GM12878 (cell line): ENCODE measurements at regions not wholly inside any gene's neighbourhood (a gene's known extent, or its start where the extent isn't known, plus 50 kb on each side); places are given as distances from the start of the nearest gene placed in this dataset.

Experiments
- ATAC-seq: fragments of 200-7000 bp; cut with Tn5 transposase; 3 replicates; pipeline ENCODE4 v1.9.1; 2020; ENCODE audit warnings: mild to moderate bottlenecking, moderate library complexity
- BruUV-seq: library from RNA; stranded (reverse); fragments of 400-500 nt; replicated peaks from 2 replicates; lab custom pipeline; 2021; lab: Mats Ljungman, UMichigan
- CTCF ChIA-PET: fragments of 300-600 bp; sonication (Branson Sonifier 250); formaldehyde crosslinking; extraction: SDS; loops from one replicate; lab custom pipeline; 2021; ENCODE audit warnings: inconsistent platforms; lab: Yijun Ruan, JAX
- POLR2A ChIA-PET: fragments of 350-600 bp; formaldehyde crosslinking; extraction: SDS; loops from one replicate; lab custom pipeline; 2021; ENCODE audit warnings: inconsistent platforms; lab: Charles Lee
- RAD21 ChIA-PET: fragments of 300-600 bp; sonication (Branson Sonifier 250); formaldehyde crosslinking; loops from one replicate; lab custom pipeline; 2023; ENCODE audit warnings: antibody characterized with exemption; ENCODE audit not compliant: unreplicated experiment; lab: Charles Lee
- SMC1A ChIA-PET: fragments of 300-600 bp; sonication (Branson Sonifier 250); formaldehyde crosslinking; loops from one replicate; lab custom pipeline; 2023; ENCODE audit not compliant: unreplicated experiment, uncharacterized antibody; lab: Charles Lee
- DNase-seq: peaks from one replicate; pipeline ENCODE4 v3.0.0-alpha.2; 2011; ENCODE audit warnings: low read depth, low spot score
- FAIRE-seq: peaks from 3 replicates; lab custom pipeline; 2011; peaks lifted over from hg19 to GRCh38; lab: Jason Lieb, UNC
- H2AFZ ChIP-seq: 2 replicates; pipeline ENCODE4 v1.6.0; 2011; ENCODE audit warnings: low read depth, low read length, control low read depth; ENCODE audit not compliant: control insufficient read depth
- H3K27ac ChIP-seq: 2 replicates; pipeline ENCODE4 v1.5.1; 2011; ENCODE audit warnings: control low read depth; ENCODE audit not compliant: control insufficient read depth, insufficient read depth
- H3K27me3 ChIP-seq, 2 experiments: replicated peaks in 1 of 2; 2 replicates each; pipeline versions ENCODE4 v1.6.0 to v1.6.1; 2011; ENCODE audit warnings: low read length in 1 of 2; ENCODE audit not compliant: control insufficient read depth in 2 of 2, insufficient read depth in 2 of 2
- H3K36me3 ChIP-seq, 2 experiments: 2 replicates each; pipeline ENCODE4 v1.5.1; 2011; ENCODE audit warnings: low read length in 1 of 2; ENCODE audit not compliant: control insufficient read depth in 2 of 2, insufficient read depth in 2 of 2
- H3K4me1 ChIP-seq: 2 replicates; pipeline ENCODE4 v1.6.1; 2011; ENCODE audit warnings: mild to moderate bottlenecking, low read length, moderate library complexity, mixed read lengths; ENCODE audit not compliant: control insufficient read depth, insufficient read depth
- H3K4me2 ChIP-seq: 2 replicates; pipeline ENCODE4 v1.6.0; 2011; ENCODE audit warnings: control low read depth; ENCODE audit not compliant: control insufficient read depth, insufficient read depth
- H3K4me3 ChIP-seq: fragments of 200-600 bp; sonication (generic); 2 replicates; pipeline ENCODE4 v1.5.1; 2016
- H3K79me2 ChIP-seq: 2 replicates; pipeline ENCODE4 v1.6.0; 2011; ENCODE audit warnings: low read length; ENCODE audit not compliant: control insufficient read depth, insufficient read depth
- H3K9ac ChIP-seq: 2 replicates; pipeline ENCODE4 v1.8.0; 2011; ENCODE audit warnings: low read length, control low read depth, mixed read lengths; ENCODE audit not compliant: control insufficient read depth, insufficient read depth
- H3K9me3 ChIP-seq: replicated peaks from 3 replicates; pipeline ENCODE4 v1.5.1; 2011; ENCODE audit warnings: mild to moderate bottlenecking, low read length; ENCODE audit not compliant: control insufficient read depth, insufficient read depth
- H4K20me1 ChIP-seq: 2 replicates; pipeline ENCODE4 v1.6.0; 2011; ENCODE audit not compliant: control insufficient read depth, insufficient read depth
- ASH2L ChIP-seq: fragments of 300-600, 200-600 bp; sonication (generic); IDR thresholded peaks from 2 replicates; pipeline ENCODE4 v1.6.1; 2017; ENCODE audit warnings: low read depth, mild to moderate bottlenecking, borderline replicate concordance
- ATF7 ChIP-seq: fragments of 450-650 bp; IDR thresholded peaks from 2 replicates; pipeline ENCODE4 v1.6.1; 2016; ENCODE audit warnings: low read depth, mild to moderate bottlenecking
- JUND ChIP-seq: IDR thresholded peaks from 2 replicates; pipeline ENCODE4 v1.6.1; 2012; ENCODE audit warnings: low read depth, mild to moderate bottlenecking, low read length, improper control_type of control experiment, moderate library complexity
- MXI1 ChIP-seq: fragments of 150-350 bp; IDR thresholded peaks from 2 replicates; pipeline ENCODE4 v1.6.1; 2011; ENCODE audit warnings: low read depth, mild to moderate bottlenecking, inconsistent platforms, low read length, improper control_type of control experiment
- NFYA ChIP-seq: IDR thresholded peaks from 2 replicates; pipeline ENCODE4 v1.6.1; 2011; ENCODE audit warnings: low read depth, mild to moderate bottlenecking, low read length, improper control_type of control experiment, borderline replicate concordance
- STAT3 ChIP-seq: IDR thresholded peaks from 2 replicates; pipeline ENCODE4 v1.6.1; 2011; ENCODE audit warnings: low read depth, low read length, improper control_type of control experiment
- ZBED1 ChIP-seq: IDR thresholded peaks from 2 replicates; pipeline ENCODE4 v1.6.1; 2016; ENCODE audit warnings: borderline replicate concordance
- WGBS: methylation state at CpG from one replicate; pipeline ENCODE4 v1.1.6; 2016; ENCODE audit warnings: low lambda C conversion rate; ENCODE audit not compliant: insufficient replicate concordance, insufficient coverage; ENCODE audit errors: missing lambda C conversion rate; 5-methylcytosine and 5-hydroxymethylcytosine counted together
- in situ Hi-C: fragments of 300-500 bp; cut with MboI; formaldehyde crosslinking; loops from 9 replicates; pipeline ENCODE4 v1.14.3; 2018; ENCODE audit warnings: mixed read lengths
- intact Hi-C: fragments of 100-400 bp; cut with micrococcal nuclease; formaldehyde crosslinking; loops from one replicate; pipeline ENCODE4 v1.14.2; 2022; ENCODE audit not compliant: unreplicated experiment
- TF ChIP-seq, protein P1 (sequence below): fragments of 450-650 bp; IDR thresholded peaks from 2 replicates; pipeline ENCODE4 v1.6.1; 2017; ENCODE audit warnings: mild to moderate bottlenecking, moderate library complexity
- TF ChIP-seq, protein P2 (sequence below): IDR thresholded peaks from 2 replicates; pipeline ENCODE4 v1.6.1; 2012; ENCODE audit warnings: low read depth, low read length, improper control_type of control experiment
- TF ChIP-seq, protein P3 (sequence below): fragments of 450-650 bp; IDR thresholded peaks from 2 replicates; pipeline ENCODE4 v1.6.1; 2018; ENCODE audit warnings: mild to moderate bottlenecking, low read depth, moderate library complexity; ENCODE audit not compliant: partially characterized antibody

DNA sequence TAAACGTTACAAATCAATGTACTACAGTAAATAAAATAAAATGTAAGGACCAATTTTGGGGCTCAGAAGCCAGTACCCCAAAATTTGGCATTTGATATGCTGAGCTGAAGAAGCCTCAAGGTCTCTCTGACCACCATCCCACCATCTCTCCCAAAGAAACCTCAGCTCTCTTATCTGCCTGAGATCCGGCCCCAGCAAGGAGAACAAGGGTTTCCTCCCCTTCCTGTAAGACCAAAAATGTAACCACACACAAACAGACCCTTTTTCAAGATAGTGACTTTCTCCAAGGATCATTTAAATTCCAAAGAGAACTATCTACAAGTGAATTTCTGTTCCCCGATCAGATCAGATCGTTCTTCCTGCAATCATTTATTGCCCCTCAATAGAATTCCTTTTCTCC, 68.1 kb upstream of the SLC45A1 start:
- Histone ChIP-seq H4K20me1 (no peaks in the 10 kb centered on the region), H3K27me3 (no peaks in the 10 kb centered on the region), H3K27ac (no peak overlapping the region), H3K36me3 (no peaks in the 10 kb centered on the region), H3K9me3 (no peaks in the 10 kb centered on the region), H3K9ac (no peak overlapping the region), H2AFZ (no peak overlapping the region), H3K4me1 (no peaks in the 10 kb centered on the region; the same call in 1 of the 2 replicates), H3K4me2 (no peak overlapping the region), H3K79me2 (no peaks in the 10 kb centered on the region), H3K4me3 (no peak overlapping the region)
- TF ChIP-seq ASH2L: no peak
- TF ChIP-seq MXI1: no peak
- no peak for TF ChIP-seq STAT3
- TF ChIP-seq NFYA: no peak
- TF ChIP-seq ATF7: no peak
- TF ChIP-seq JUND: no peak
- POLR2A ChIA-PET: no interaction called here
- FAIRE-seq (no peak), ATAC-seq (no peak), DNase-seq (no peak)
- WGBS: 1% methylated on average over 4 of the region's 4 CpGs
- CTCF ChIA-PET: no interaction called here
- RAD21 ChIA-PET: no interaction called here
- in situ Hi-C loops: no loop called here
- BruUV-seq: no TSS peak
- SMC1A ChIA-PET: no interaction called here
- intact Hi-C loops: no loop called here

DNA sequence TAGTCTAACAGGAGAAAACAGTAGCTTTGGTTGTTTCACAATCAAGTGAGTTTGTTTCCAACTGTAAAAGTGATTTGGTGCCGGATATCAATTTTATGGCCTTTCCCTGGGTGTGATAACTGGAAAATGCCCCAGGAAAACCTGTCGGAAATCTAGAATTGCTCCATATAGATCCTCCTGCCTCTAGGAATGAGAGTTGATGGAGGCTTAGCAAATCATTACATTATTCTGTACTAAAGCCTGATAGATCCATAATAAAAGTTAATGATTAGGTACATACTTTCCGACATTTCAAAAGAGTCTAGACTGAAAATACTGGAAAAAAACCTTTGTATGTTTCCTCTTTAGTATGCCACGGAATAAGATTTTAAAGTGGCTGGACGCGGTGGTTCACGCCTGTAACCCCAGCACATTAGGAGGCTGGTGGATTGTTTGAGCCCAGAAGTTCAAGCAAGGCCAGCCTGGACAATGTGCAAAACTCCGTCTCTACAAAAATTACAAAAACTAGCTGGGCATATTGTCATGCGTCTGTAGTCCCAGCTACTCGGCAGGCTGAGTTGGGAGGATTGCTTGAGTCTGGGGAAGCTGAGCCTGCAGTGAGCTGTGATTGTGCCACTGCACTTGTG, 70.0 kb upstream of the SLC45A1 start:
- RAD21 ChIA-PET: no interaction called here
- ATAC-seq (no peak), DNase-seq (no peak), FAIRE-seq (no peak)
- intact Hi-C loops: no loop called here
- no peaks in the 10 kb centered on the region for H3K27me3 ChIP-seq
- H3K9me3 ChIP-seq: no peaks in the 10 kb centered on the region
- H4K20me1 ChIP-seq: no peaks in the 10 kb centered on the region
- no peak overlapping the region for H3K4me3 ChIP-seq
- no peaks in the 10 kb centered on the region; the same call in 1 of the 2 replicates for H3K4me1 ChIP-seq
- BruUV-seq: no TSS peak
- no peaks in the 10 kb centered on the region for H3K36me3 ChIP-seq
- no peak overlapping the region for H2AFZ ChIP-seq
- SMC1A ChIA-PET: no interaction called here
- no peak overlapping the region for H3K9ac ChIP-seq
- WGBS: 64% methylated on average over 10 of the region's 10 CpGs
- CTCF ChIA-PET: no interaction called here
- no peaks in the 10 kb centered on the region for H3K79me2 ChIP-seq
- in situ Hi-C loops: no loop called here
- no peak overlapping the region for H3K4me2 ChIP-seq
- H3K27ac ChIP-seq: no peak overlapping the region
- POLR2A ChIA-PET: no interaction called here
- no peak for TF ChIP-seq ZBED1
- TF ChIP-seq, protein P1, sequence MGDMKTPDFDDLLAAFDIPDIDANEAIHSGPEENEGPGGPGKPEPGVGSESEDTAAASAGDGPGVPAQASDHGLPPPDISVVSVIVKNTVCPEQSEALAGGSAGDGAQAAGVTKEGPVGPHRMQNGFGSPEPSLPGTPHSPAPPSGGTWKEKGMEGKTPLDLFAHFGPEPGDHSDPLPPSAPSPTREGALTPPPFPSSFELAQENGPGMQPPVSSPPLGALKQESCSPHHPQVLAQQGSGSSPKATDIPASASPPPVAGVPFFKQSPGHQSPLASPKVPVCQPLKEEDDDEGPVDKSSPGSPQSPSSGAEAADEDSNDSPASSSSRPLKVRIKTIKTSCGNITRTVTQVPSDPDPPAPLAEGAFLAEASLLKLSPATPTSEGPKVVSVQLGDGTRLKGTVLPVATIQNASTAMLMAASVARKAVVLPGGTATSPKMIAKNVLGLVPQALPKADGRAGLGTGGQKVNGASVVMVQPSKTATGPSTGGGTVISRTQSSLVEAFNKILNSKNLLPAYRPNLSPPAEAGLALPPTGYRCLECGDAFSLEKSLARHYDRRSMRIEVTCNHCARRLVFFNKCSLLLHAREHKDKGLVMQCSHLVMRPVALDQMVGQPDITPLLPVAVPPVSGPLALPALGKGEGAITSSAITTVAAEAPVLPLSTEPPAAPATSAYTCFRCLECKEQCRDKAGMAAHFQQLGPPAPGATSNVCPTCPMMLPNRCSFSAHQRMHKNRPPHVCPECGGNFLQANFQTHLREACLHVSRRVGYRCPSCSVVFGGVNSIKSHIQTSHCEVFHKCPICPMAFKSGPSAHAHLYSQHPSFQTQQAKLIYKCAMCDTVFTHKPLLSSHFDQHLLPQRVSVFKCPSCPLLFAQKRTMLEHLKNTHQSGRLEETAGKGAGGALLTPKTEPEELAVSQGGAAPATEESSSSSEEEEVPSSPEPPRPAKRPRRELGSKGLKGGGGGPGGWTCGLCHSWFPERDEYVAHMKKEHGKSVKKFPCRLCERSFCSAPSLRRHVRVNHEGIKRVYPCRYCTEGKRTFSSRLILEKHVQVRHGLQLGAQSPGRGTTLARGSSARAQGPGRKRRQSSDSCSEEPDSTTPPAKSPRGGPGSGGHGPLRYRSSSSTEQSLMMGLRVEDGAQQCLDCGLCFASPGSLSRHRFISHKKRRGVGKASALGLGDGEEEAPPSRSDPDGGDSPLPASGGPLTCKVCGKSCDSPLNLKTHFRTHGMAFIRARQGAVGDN: no peak
- TF ChIP-seq, protein P2, sequence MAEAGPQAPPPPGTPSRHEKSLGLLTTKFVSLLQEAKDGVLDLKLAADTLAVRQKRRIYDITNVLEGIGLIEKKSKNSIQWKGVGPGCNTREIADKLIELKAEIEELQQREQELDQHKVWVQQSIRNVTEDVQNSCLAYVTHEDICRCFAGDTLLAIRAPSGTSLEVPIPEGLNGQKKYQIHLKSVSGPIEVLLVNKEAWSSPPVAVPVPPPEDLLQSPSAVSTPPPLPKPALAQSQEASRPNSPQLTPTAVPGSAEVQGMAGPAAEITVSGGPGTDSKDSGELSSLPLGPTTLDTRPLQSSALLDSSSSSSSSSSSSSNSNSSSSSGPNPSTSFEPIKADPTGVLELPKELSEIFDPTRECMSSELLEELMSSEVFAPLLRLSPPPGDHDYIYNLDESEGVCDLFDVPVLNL: no peak
- TF ChIP-seq, protein P3, sequence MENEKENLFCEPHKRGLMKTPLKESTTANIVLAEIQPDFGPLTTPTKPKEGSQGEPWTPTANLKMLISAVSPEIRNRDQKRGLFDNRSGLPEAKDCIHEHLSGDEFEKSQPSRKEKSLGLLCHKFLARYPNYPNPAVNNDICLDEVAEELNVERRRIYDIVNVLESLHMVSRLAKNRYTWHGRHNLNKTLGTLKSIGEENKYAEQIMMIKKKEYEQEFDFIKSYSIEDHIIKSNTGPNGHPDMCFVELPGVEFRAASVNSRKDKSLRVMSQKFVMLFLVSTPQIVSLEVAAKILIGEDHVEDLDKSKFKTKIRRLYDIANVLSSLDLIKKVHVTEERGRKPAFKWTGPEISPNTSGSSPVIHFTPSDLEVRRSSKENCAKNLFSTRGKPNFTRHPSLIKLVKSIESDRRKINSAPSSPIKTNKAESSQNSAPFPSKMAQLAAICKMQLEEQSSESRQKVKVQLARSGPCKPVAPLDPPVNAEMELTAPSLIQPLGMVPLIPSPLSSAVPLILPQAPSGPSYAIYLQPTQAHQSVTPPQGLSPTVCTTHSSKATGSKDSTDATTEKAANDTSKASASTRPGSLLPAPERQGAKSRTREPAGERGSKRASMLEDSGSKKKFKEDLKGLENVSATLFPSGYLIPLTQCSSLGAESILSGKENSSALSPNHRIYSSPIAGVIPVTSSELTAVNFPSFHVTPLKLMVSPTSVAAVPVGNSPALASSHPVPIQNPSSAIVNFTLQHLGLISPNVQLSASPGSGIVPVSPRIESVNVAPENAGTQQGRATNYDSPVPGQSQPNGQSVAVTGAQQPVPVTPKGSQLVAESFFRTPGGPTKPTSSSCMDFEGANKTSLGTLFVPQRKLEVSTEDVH: no peak
